ENCODE measurements at regions not wholly inside any gene's neighbourhood (a gene's known extent, or its start where the extent isn't known, plus 50 kb on each side); places are given as distances from the start of the nearest gene placed in this dataset.

DNA sequence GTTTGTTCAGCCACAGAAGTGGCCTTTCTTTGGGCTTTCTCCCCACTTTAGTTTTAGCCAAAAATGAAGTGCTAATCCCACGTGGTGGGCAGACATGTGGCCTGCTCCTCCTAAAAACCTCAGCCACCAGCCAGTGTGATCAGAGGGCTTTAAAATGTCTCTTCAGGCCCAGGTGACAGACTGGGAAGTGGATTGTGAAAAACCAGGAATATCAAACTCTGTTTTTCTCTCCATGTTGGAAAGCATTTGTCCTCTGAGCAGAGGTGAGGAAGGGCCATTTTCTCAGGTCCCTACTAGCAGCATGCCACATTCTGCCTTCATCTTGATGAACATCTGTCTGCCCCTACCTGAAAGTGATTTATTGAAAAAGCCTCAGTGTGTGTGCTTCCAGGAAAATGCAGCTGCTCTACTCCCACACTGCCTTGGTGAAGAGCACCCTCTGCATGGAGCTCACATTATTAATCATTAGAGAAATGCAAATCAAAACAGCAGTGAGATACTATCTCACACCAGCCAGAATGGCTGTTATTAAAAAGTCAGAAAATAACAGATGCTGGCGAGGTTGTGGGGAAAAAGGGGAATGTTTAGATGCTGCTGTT, 181.2 kb upstream of the DMAC1 start:
- DNase-seq = no peak

DNA sequence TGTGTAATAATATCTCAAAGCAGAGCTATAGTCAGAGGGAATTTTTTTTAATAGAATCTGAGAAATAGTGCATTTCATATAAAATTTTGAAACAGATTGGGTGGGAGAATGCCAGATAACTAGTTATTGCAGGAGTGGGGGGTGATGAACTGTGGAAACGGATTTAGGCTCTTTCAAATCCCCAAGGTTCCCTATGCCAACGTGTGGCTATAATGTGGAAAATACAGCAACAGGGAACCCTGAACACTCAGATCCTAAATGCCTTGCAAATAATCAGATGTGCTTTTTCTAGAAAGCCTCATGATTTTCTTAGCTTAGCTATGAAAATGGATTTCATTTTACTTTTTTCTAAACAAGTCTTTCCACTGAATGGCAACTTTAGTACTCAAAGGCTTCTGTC, 180.5 kb upstream of the DMAC1 start:
- no peak for DNase-seq

DNA sequence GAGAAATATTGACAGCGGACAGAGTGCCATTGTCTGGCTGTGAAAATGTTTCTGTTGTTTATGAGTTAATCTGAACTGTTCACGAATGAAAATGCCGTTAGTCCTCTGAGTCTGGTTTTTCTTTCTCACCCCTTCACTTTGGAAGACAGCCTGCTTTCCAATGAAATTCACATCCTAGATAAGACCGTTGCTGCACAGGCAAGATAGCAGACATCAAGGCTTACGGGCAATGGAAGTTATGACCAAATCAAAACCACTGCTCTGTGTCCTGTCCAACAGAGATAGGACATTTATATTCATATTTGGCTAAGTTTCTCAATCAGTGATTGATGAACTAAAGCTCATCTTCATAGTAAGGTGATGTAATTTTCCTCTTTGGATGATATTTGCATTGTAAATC, 180.0 kb upstream of the DMAC1 start:
- no peak for DNase-seq

DNA sequence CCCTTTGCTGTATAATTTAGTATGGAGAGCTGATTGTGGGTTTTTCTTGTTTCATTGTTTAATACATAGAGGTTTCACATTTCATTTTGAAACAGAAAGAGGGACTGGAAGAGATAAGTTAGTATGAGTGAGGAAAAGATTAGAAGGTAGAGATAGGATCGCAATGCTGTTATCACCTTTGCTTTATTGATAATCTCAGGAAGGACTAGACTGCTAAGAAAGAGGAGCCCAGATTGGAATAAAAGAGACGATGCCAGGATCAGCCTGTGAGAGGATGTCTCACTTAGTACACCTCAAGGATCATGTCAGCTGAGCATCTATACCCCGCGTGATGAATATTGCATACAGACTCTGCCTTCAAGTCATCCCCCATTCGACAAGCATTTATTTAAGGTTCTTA, 178.0 kb upstream of the DMAC1 start:
- DNase-seq = no peak

DNA sequence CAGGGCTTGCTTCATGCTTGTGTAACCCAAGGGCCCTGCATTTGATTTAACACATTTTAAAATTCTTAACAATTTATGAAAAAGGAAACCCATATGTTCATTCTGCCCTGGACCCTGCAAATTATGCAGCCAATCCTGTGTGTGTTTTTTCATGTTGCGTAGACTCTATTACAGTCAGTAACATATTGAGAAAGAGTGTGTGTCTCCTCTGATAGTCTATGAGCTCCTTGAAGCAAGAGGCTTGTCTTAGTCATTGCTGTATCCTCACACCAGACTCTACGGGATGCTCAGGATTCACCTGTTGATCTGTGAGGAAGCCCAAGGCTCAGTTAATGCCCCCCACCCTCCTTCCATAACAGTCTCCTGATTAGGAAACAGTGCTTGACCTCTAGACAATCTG, 177.3 kb upstream of the DMAC1 start:
- DNase-seq = no peak

DNA sequence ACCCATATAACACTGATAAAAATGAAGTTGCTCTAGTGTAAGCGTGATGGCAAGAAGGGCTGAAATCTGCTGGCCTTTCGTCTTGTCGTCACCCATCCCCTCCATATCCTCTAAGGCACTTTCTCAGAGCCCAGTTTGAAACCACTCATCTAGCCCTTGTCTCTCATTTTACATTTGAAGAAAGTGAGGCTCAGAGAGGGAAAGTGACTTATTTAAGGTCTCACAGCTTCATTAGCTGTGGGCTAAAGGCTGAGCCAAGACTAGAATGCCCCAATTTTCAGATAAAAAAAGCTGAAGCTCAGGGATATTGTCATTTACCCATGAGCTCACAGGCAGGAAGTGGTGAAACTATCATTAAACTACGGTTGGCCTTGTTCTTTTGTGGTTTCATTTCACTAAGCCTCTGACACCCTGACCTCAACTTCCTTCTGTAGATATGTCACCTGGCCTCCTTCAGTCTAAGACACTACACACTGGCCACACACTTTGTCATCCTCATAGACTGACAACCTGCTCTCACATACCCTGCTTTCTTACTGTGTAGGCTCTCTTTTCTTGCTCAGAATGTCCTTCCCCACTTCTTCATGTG, 176.7 kb upstream of the DMAC1 start:
- no peak for DNase-seq

DNA sequence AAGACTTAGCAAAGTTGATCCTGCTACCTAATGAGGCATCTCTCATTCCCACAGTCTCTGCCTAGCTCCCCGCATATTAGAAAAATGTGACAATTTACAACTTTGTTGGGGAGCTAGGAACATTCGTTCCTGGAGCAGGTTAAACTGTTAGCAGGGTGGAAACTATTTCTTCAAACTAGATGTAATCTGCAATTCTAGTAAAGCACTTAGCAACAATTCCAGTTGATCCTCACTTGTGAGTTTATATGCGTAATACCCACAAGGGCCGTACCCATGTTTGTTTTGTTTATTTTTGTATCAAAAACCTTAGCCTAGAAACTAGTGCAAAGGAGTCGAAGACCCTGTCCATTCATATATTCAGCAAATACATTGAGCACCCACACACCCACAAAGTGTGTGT, 175.8 kb upstream of the DMAC1 start:
- no peak for DNase-seq

DNA sequence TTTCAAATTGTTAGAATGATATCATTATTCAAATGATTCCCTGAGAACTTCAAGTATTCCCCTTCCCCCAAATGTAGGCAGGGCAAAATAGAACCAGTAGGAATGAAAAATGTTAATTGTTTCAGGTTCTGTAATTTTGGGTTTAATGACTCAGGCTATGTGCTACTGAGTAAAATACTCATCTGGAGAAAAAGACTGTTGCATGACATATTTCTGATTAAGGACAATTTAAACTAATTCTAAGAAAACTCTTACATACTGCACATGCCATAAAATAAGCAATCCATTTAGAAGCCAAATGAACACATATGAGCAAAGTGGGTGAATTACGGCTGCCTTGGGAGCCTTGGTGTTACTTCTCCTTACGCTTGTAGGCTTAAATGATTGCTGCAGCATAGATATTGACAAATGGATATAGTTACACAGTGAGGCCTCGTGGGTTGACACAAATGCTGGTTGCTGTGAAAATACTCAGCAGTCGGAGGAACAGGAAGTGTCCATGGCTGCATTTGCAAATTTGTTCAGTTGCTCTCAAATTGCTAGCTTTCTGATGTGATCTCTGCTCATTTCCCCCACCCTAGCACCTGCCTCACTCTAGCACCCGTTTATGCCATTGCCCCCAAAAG, 174.9 kb upstream of the DMAC1 start:
- no peak for DNase-seq

DNA sequence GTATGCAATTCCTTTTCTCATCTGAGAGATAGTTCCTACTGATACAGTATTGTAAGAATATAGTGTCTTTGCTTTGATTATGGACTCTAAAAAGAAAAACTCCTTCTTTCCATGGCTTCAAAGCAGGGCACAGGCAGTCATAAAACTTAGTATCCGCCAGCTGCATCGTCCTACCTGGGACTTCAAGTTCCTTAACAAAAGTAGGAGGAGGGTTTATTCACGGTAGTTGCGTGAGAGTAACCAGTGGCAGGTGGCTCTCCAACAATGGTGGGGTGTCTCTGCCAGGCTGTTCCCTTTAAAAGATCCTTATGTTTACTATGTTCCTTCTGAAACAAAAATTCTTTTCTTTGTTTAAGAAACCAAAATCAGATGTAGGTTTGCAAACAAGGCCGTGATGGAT, 173.5 kb upstream of the DMAC1 start:
- DNase-seq = no peak

DNA sequence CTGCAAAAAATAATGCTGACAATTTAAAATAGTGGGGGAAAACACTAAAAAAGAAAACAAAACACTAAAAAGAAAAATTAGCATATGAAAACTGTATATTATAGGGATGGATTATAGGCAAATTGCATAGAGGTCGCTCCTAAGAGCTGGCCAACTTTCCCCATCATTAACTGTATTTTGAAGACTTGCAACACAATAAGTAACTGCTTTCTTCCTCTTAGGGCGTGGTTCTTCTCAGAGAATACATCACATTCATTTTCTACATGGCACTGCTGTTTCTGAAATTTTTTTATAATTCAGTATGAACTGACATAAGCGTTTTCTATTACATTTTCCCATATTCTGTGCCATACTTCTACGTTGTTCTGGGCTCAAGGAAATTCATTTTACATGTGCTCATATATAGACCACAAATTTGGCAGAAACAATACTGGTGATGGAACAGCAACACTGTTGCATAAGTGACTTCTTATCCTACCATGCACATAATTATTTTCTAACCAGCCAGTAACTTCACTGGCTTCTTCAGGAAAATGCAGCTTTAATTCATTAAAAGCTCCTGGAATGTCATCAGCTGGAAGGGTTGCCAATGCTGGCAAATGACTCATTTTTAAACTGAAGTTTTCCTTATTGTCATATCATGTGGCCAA, 171.2 kb upstream of the DMAC1 start:
- DNase-seq = no peak

DNA sequence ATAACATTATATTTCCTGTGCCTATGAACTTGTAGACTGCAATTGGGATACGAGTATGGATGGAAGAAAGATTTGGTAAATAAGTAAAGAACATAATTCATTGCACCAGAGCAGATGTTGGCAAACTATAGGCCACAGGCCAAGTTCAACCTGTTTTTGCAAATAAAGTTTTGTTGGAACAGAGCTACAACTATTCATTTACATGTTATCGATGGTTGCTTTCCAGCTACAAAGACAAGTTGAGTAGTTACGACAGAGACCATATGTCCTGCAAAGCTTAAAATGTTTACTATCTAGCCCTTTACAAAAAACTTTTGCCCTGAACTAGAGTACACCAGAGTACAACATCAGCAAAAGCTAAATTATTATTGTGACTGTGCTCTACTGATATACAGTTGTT, 169.1 kb upstream of the DMAC1 start:
- DNase-seq = no peak

DNA sequence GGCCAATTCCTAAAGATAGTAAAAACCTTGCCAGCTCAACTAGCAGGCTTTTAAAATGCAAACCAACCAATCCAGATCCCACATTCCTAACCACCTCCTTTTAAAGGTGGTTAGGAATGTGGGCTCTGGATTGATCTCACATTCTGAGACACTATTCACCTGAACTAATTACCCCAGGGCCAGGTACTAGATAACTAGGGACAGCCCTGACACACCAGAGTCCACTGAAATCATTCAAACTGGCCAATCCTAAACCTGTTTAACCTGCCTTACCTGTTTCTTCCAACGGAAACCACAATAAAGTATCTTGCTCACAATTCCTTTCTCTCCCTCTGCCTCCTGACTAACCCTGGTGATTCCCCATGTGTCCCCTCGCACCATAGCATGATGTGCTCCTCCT, 168.3 kb upstream of the DMAC1 start:
- DNase-seq = peak; percentile 80

DNA sequence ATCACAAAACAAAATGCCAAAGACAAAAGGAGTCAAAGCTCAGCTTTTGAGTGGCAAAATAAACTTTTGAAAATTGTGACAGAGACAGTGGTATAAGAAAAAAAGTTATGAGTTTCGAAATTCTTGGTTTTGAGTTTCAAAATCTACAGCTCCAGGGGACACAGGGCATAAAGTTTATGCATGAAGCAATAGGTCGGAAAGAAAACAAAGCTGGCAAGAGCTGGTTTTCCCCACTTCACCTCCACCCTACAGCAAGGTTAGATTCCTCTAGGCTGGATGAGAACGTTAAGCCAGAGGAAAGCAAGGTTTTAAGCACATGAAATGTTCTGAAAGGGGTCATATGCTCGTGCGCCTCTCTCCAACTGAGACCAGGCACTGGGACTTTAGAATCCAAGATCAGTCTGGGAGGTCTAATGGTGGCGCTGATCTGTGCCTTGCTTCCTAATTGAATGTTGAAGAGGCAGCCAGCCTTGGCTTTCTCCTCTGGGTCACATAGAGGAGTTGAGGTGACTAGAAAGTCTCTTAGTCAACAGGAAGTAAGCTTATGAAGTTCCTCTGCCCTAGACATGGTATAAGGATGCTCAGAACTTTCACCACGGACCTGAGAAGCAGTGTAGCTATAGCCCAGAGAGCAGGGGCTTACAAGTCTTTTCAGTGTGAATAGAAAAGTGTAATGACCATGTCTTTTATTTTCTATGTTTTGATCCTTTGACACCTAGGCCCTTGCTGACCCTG, 167.7 kb upstream of the DMAC1 start:
- DNase-seq = no peak

DNA sequence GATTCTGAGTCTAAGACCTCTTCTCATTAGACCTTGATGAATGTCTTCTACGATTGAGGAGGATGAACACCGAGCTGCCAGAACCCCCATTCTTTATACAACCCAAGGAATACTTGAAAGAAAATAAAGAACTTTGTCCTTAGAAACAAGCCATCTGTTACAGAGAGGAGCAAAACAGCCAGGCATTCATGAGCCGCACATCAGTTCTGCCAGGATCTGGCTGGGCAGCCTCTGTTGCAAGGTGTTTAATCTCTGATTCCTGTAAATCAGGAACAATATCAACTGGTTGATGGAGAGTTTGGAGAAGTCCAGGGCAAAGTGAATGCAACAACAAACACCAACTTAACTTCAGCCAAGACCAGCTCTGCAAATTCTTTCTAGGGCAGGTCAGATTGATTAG, 165.5 kb upstream of the DMAC1 start:
- no peak for DNase-seq

DNA sequence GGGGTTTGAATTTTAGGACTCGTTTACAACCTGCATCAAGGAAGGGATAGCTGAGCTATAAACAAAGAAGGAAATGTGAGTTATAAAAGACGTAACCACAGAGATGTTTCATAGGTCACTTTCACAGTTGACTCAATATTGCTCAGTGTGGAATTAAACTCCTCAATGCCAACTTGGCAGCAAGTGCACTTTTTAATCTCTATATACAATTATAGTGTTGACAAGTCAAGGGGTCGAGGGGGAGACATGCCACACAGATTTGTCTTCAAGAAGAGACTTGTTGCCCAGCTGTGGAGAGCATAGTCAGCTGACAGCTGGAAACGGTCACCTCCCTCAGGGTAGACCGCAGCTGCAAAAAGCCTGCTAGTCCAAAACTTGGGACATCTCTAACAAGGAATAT, 163.4 kb upstream of the DMAC1 start:
- no peak for DNase-seq

DNA sequence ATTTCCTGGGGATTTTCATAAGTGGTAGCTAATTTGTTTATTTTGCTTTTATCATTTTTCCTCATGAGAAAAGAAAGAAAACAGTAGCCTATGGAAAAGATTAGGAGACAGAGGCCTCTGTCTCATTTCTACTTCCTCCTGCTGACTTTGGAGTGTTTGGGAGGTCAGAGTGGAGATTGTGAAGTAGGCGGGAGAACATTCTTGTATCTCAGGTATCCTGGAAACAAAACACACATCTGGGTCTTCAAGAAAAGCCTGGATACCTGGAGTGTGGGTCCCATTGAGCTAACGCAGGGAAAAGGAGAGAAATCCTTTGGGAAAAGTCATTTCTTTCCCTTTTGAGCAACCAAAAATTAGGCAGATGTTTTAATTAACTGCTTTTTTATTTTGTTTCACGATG, 161.5 kb upstream of the DMAC1 start:
- DNase-seq = no peak

DNA sequence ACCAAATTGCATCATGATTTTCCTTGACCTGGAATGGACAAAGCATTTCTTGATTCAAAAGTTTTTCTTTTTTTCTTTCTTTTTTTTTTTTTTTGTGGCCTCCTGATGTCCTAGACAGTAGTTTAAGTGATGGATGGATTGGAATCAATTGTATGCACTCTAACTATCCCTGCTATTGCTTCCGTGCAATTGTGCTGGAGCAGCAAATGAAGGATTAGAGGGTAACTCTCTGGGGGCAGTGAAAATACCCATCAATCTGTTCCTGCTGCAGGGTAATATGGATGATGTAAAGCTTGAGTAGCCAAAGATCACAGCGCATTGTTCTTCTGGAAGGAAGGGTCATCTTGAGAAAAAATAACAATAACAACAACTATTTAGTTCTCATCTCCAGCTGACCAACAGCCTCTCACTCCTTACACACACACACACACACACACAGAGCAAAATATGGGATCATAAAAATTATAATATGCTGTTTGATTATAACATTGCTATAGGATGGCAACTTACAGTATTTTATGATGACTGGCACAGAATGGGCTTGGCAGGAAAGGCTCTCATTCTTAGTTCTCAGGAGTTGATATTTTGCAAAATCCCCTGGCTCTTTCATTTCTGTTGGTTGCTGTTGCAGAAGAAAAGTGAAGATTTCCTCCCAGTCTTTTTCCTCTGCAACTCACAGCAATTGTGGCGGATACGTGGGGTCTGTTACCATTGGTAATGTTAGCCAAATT, 160.9 kb upstream of the DMAC1 start:
- DNase-seq = no peak

DNA sequence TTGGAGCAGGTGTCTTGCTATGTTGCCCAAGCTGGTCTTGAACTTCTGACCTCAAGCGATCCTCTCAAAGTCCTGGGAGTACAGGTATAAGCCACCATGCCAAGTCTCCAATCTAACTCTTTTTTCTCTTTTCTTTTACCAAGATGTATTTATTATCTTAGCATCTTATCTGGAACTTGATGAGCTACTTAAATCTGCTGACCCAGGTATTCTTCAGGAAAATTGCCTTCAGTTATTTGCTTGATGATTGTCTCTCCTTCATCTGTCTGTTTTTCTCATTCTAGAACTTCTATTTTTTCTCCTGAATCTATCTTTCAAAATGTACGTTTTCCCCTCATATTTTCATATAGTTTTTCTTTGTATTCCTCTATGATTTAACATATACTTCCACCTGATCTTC, 158.2 kb upstream of the DMAC1 start:
- no peak for DNase-seq

DNA sequence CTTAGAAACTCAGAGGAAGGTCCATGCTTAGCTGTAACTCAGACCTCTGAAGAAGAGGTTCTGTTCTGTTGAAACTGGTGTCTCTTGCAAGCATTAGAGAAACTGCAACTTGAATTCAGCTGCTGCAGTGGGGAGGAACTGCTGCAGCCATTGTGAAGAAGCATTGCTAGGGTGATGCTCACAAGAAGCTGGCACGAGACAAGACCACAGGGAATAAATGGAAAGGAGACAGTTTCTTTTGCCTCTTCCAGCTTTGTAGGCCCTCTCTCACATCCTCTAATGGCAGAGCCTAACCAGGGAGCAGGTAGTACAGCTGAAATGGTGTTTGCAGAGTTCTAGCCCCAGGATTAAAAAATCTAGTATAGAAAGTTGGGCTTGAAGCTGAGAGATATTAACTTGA, 148.0 kb upstream of the DMAC1 start:
- DNase-seq = no peak

DNA sequence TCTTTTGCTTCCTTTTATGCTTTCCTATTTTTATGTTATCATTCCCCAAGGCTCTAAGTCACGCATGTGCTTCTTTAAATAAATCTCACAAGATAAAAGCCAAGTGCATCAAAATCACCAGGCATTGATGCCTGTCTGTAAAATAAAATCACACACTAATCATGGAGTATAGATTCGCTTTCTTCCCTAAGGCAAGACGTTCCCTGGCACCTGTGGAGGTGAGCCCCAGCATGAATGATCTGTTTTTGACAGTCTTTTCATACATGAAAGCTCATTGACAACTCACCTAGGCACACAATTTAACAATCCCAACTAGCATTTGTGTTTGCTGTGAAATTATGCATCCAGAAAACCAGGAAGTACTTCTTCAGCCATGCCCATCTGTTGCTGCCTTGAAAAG, 146.9 kb upstream of the DMAC1 start:
- DNase-seq = no peak

DNA sequence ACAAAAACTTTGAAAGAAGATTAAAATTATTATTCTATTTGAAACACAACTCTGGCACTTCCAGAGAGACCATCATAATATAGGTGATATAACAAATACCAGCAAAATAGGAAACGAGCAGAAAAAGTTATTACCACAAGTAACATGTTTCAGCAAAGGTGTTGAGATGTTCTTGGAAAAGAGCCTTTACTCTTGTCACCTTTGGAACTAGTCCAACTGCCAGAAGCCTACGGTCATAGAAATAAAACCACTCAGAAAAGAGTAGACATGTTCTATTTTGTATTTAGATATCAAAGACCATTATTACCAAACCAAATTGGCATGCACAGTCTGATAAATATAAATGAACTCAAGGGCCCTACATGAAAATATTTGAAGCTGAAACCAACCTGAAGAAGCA, 145.0 kb upstream of the DMAC1 start:
- no peak for DNase-seq

DNA sequence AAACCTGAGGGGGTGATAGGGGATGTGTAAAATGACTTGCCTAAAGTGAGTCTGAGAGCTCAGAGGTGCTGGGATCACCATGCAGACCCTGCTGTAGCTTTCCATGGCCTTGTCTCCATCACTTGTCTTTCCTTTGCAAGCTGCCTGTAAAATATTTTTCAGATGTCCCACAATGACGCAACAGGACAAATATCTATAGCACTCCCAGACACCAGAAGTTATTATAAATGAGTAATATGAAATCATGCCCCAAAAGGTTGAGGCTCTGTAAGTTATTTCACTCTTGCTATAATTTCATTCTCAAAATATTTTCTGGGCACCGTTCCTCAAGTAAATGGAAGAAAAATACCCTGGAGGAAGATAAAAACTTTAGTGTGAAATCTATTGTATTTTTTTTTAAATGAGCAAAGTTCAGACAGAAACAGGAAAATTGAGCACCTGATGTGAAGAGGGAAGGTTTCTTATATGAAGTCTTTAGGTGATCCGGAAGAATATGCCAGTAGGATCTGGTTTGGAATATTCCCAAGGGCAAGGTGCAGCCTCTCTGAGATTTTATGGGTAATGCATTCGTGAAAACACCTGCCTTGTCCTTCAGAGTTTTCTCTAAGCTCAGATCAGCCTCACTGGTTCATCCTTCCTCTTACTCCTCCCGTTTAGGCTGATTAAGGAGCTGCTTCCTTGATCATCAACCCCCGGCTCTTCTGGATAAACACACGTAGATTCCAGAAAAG, 138.3 kb upstream of the DMAC1 start:
- DNase-seq = no peak

All from islet precursor cell (in vitro differentiated cells).